Lung (tissue), 11 donors: ENCODE measurements at regions not wholly inside any gene's neighbourhood (a gene's known extent, or its start where the extent isn't known, plus 50 kb on each side); places are given as distances from the start of the nearest gene placed in this dataset.

Source experiments
- ATAC-seq: fragments of 200-7000 bp; cut with Tn5 transposase; one replicate; pipeline ENCODE4 v1.9.1; 2020; ENCODE audit warnings: moderate number of reproducible peaks; ENCODE audit not compliant: insufficient read depth, low FRiP score
- DNase-seq, 3 donors: peaks; one replicate each; pipeline ENCODE4 v3.0.0-alpha.2; 2013 to 2017
- H3K27ac ChIP-seq, 2 donors: one replicate each; pipeline ENCODE4 v1.5.1; 2013; ENCODE audit warnings: mild to moderate bottlenecking in 2 of 2, moderate library complexity in 2 of 2, control low read depth in 1 of 2, inconsistent platforms in 1 of 2, low read depth in 1 of 2, low read length in 1 of 2
- H3K27me3 ChIP-seq, 3 donors: one replicate each; pipeline ENCODE4 v1.5.1; 2013; ENCODE audit warnings: low read length in 2 of 3; ENCODE audit not compliant: control insufficient read depth in 3 of 3, insufficient read depth in 3 of 3
- H3K36me3 ChIP-seq, 4 donors: one replicate each; pipeline ENCODE4 v1.5.1; 2013; ENCODE audit warnings: low read length in 4 of 4, mild to moderate bottlenecking in 1 of 4, moderate library complexity in 1 of 4; ENCODE audit not compliant: control insufficient read depth in 4 of 4, insufficient read depth in 4 of 4
- H3K4me1 ChIP-seq, 5 donors: one replicate each; pipeline ENCODE4 v1.5.1; 2013; ENCODE audit warnings: low read length in 5 of 5, mild to moderate bottlenecking in 2 of 5, moderate library complexity in 1 of 5; ENCODE audit not compliant: control insufficient read depth in 5 of 5, insufficient read depth in 5 of 5
- H3K4me3 ChIP-seq: one replicate; pipeline ENCODE4 v1.5.1; 2013; ENCODE audit warnings: mild to moderate bottlenecking, control low read depth, moderate library complexity
- H3K9ac ChIP-seq, 2 donors: one replicate each; pipeline ENCODE4 v1.5.1; 2013; ENCODE audit warnings: low read length in 2 of 2, control low read depth in 1 of 2; ENCODE audit not compliant: insufficient read depth in 1 of 2
- H3K9me3 ChIP-seq, 4 donors: one replicate each; pipeline ENCODE4 v1.5.1; 2013; ENCODE audit warnings: low read length in 3 of 4, mild to moderate bottlenecking in 1 of 4, moderate library complexity in 1 of 4; ENCODE audit not compliant: control insufficient read depth in 4 of 4, insufficient read depth in 3 of 4
- WGBS, 2 donors: extraction: QIAGEN DNeasy Blood & Tissue Kit; methylation state at CpG; one replicate each; pipeline ENCODE4 v1.1.7; 2013; 5-methylcytosine and 5-hydroxymethylcytosine counted together
- TF ChIP-seq, protein P1 (sequence below): IDR thresholded peaks from 2 replicates; pipeline ENCODE4 v1.5.1; 2012; ENCODE audit warnings: mild to moderate bottlenecking; ENCODE audit errors: control extremely low read depth, extremely low read depth
- donor health status: control.
- donor health status: control.
- donor health status: Bipolar disorder and iron deficiency.
- donor health status: healthy.
- donor health status: DM: yes; HTN: yes; CAD: no.

DNA sequence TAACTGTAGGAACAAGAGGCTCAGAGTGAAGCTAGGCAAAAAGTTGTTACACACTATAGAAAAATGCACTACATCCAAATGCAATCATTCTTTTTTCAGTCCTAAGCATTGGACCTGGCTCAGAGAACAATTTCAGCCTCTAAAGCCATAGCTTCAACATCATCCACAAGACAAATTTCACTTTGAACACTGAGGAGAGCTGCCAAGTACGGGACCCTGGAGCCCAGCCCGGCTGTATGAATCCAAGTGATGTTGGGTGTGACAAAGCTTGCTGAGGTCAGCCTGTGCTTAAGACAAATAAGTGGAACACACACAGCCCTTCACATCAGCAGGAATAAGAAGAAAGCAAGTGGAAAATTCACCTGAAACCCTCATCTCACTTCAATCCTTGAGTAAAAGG, 233.1 kb upstream of the PFKP start:
- TF ChIP-seq, protein P1, sequence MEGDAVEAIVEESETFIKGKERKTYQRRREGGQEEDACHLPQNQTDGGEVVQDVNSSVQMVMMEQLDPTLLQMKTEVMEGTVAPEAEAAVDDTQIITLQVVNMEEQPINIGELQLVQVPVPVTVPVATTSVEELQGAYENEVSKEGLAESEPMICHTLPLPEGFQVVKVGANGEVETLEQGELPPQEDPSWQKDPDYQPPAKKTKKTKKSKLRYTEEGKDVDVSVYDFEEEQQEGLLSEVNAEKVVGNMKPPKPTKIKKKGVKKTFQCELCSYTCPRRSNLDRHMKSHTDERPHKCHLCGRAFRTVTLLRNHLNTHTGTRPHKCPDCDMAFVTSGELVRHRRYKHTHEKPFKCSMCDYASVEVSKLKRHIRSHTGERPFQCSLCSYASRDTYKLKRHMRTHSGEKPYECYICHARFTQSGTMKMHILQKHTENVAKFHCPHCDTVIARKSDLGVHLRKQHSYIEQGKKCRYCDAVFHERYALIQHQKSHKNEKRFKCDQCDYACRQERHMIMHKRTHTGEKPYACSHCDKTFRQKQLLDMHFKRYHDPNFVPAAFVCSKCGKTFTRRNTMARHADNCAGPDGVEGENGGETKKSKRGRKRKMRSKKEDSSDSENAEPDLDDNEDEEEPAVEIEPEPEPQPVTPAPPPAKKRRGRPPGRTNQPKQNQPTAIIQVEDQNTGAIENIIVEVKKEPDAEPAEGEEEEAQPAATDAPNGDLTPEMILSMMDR: no peak

DNA sequence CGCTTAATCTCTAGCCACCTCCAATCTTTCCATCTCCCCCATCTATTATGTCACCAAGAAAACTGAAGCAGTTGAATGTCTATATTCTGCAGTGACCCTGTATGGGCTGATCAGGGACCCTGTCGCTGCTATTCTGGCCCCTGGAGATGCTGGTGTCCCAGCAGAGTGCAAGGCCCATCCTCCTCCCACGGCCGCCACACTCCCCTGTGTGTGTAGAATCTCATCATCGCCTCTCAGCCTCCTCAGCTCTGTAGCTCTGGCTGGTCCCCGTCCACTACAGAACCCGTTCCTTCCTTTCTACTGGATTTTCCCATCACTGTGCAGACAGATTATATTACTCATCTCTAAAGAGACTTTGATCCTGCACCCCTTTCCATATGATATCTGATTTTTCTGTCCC, 235.8 kb upstream of the PFKP start:
- DNase-seq: no peak
- 82 to 91% methylated on average over 7 of the region's 7 CpGs for WGBS, 2 donors
- no peak for ATAC-seq

More for the DNA sequence above, 233.1 kb upstream of the PFKP start:
- Histone ChIP-seq H3K4me3 (no peak overlapping the region), H3K4me1 (no peaks in the 10 kb centered on the region), H3K27ac (no peak overlapping the region), H3K9ac (no peak overlapping the region), H3K36me3 (no peaks in the 10 kb centered on the region), H3K9me3 (peaks cover 0 to 2% (median 0%) of the 10 kb centered on the region in 4 donors), H3K27me3 (peaks cover 0 to 6% (median 3%) of the 10 kb centered on the region in 3 donors)
- ATAC-seq: no peak
- 61 to 77% methylated on average over 2 of the region's 2 CpGs for whole genome bisulfite sequencing, 2 donors
- DNase-seq: peak; percentile 21 to 45 (median 32)

DNA sequence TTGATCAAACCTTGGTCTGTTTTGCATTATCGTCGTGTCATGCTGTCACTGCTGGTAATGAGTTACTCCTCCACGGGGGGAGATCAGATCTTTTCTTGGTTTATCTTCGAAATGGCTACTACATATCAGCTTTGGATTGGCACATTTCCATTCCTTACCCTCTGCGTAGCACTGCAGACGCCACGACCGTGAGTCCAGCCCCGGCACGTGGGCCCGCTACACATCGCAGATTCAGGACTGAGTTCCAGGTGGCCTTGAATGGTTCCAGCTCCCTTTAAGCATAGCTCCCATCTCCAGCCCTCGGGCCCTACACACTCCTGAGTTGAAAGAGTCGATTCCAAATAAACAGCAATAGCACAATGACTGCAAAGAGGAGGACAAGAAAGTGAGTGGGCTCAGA, 238.6 kb upstream of the PFKP start:
- 85 to 91% methylated on average over 14 of the region's 14 CpGs for WGBS, 2 donors
- Histone ChIP-seq H3K4me1 (no peaks in the 10 kb centered on the region), H3K9me3 (peaks cover 0 to 5% (median 2%) of the 10 kb centered on the region in 4 donors), H3K4me3 (no peak overlapping the region), H3K27ac (no peak overlapping the region), H3K36me3 (no peaks in the 10 kb centered on the region), H3K9ac (no peak overlapping the region), H3K27me3 (peaks cover 0 to 4% (median 3%) of the 10 kb centered on the region in 3 donors)
- DNase-seq (no peak), ATAC-seq (no peak)
- TF ChIP-seq, protein P1: no peak

More for the DNA sequence above, 235.8 kb upstream of the PFKP start:
- H3K27ac ChIP-seq: no peak overlapping the region
- H3K4me1 ChIP-seq: no peaks in the 10 kb centered on the region
- peaks cover 0 to 5% (median 2%) of the 10 kb centered on the region in 4 donors for H3K9me3 ChIP-seq
- peaks cover 0 to 6% (median 3%) of the 10 kb centered on the region in 3 donors for H3K27me3 ChIP-seq
- no peaks in the 10 kb centered on the region for H3K36me3 ChIP-seq
- H3K4me3 ChIP-seq: no peak overlapping the region
- H3K9ac ChIP-seq: no peak overlapping the region
- TF ChIP-seq, protein P1: no peak

DNA sequence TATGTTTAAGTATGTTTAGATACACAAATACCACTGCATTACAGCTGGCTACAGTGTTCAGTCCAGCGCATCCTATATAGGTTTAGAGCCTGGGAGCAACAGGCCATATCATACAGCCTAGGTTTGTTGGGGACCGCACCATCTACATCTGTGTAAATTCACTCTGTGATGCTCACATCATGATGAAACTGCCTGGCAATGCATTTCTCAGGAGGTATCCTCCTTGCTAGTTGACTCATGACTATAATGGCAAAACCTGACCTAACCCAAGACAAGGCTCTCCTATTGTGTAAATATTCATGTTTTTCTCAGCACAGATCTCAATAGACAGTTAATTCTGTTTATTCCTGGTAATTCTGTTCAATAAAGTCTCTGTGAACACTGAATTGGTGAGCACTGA, 240.7 kb upstream of the PFKP start:
- peaks cover 0 to 4% (median 0%) of the 10 kb centered on the region in 3 donors for H3K27me3 ChIP-seq
- H3K9ac ChIP-seq: no peak overlapping the region
- no peaks in the 10 kb centered on the region for H3K4me1 ChIP-seq
- DNase-seq (no peak), ATAC-seq (no peak)
- no peak overlapping the region for H3K4me3 ChIP-seq
- no peaks in the 10 kb centered on the region for H3K36me3 ChIP-seq
- TF ChIP-seq, protein P1: no peak
- peaks cover 0 to 7% (median 2%) of the 10 kb centered on the region in 4 donors for H3K9me3 ChIP-seq
- no peak overlapping the region for H3K27ac ChIP-seq
- WGBS, 2 donors: 46 to 48% methylated on average over 2 of the region's 2 CpGs
